ENCODE measurements at regions not wholly inside any gene's neighbourhood (a gene's known extent, or its start where the extent isn't known, plus 50 kb on each side); places are given as distances from the start of the nearest gene placed in this dataset.

DNA sequence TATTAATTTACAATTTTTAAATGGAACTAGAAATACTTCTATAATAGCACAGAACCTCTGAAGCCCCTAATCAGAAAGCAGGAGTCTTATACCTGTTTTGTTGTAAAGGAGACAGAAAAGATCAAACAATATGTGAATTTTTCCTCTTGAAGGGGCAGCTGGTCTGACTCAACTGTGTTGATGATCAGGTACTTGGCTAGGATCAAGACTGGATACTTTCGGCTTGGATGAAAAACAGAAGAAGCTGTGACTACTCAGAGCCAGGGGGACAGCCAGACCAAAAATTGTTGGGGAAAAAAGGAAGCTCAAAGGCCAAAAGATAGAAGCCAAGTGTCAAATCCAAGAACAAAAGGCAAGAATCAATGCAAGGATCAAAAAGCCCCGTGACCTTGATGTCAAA is 195.6 kb downstream of the KCTD12 start:
- ChIA-PET CTCF (no interaction called here), POLR2A (ENCODE audit: low non-redundant PET) (interaction anchor here (0.7 kb wide), 1 partner anchor 1323 kb away, joined by 3 read pairs; no protein-coding TSS in a partner anchor)
- H3K9me3 ChIP-seq (ENCODE audit: low read depth, low read length, poor library complexity, severe bottlenecking), result no peaks in the 10 kb centered on the region
- BruUV-seq (replicated peaks), result no TSS peak
- no peaks in the 10 kb centered on the region for H3K4me1 ChIP-seq (ENCODE audit: insufficient read depth, low read length, poor library complexity, severe bottlenecking)
- H3K27me3 ChIP-seq (replicated peaks; ENCODE audit: insufficient read depth, low read depth, low read length, poor library complexity), result no peaks in the 10 kb centered on the region
- no peaks in the 10 kb centered on the region for H3K36me3 ChIP-seq (ENCODE audit: insufficient read depth, low read length, poor library complexity, severe bottlenecking)
- no peak for TF ChIP-seq EZH2 (IDR thresholded peaks at IDR 0.05; ENCODE audit: borderline replicate concordance, low read depth, low read length, poor library complexity, severe bottlenecking)
- TF ChIP-seq, protein P1, sequence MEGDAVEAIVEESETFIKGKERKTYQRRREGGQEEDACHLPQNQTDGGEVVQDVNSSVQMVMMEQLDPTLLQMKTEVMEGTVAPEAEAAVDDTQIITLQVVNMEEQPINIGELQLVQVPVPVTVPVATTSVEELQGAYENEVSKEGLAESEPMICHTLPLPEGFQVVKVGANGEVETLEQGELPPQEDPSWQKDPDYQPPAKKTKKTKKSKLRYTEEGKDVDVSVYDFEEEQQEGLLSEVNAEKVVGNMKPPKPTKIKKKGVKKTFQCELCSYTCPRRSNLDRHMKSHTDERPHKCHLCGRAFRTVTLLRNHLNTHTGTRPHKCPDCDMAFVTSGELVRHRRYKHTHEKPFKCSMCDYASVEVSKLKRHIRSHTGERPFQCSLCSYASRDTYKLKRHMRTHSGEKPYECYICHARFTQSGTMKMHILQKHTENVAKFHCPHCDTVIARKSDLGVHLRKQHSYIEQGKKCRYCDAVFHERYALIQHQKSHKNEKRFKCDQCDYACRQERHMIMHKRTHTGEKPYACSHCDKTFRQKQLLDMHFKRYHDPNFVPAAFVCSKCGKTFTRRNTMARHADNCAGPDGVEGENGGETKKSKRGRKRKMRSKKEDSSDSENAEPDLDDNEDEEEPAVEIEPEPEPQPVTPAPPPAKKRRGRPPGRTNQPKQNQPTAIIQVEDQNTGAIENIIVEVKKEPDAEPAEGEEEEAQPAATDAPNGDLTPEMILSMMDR (conservative IDR thresholded peaks at IDR 0.05; ENCODE audit: low read depth, low read length), result no peak
- no peak overlapping the region for H3K27ac ChIP-seq (ENCODE audit: low read depth, low read length, poor library complexity, severe bottlenecking)
- H3K4me3 ChIP-seq (ENCODE audit: low read depth, low read length, poor library complexity, severe bottlenecking), result no peak overlapping the region
- no peak for DNase-seq (ENCODE audit: low spot score)
- intact Hi-C loops (cut with micrococcal nuclease; ENCODE audit: unreplicated experiment), result no loop called here

DNA sequence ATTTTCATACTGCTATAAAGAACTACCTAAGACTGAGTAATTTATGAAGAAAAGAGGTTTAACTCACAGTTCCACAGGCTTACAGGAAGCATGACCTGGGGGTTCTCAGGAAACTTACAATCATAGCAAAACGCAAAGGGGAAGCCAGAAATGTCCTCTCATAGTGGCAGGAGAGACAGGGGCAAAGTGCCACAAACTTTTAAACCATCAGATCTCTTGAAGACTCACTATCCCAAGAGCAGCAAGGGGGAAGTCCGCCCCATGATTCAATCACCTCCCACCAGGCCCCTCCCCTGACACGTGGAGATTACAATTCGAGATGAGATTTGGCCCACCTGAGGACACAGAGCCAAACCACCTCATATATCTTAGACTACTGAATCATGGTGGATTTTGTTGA is 198.7 kb downstream of the KCTD12 start:
- H3K4me1 ChIP-seq (ENCODE audit: insufficient read depth, low read length, poor library complexity, severe bottlenecking), result no peaks in the 10 kb centered on the region
- DNase-seq (ENCODE audit: low spot score), result no peak
- BruUV-seq (replicated peaks), result no TSS peak
- H3K9me3 ChIP-seq (ENCODE audit: low read depth, low read length, poor library complexity, severe bottlenecking), result no peaks in the 10 kb centered on the region
- no peak overlapping the region for H3K27ac ChIP-seq (ENCODE audit: low read depth, low read length, poor library complexity, severe bottlenecking)
- intact Hi-C loops (cut with micrococcal nuclease; ENCODE audit: unreplicated experiment), result no loop called here
- no peak overlapping the region for H3K4me3 ChIP-seq (ENCODE audit: low read depth, low read length, poor library complexity, severe bottlenecking)
- TF ChIP-seq, protein P1 (conservative IDR thresholded peaks at IDR 0.05; ENCODE audit: low read depth, low read length), result no peak
- no peak for TF ChIP-seq EZH2 (IDR thresholded peaks at IDR 0.05; ENCODE audit: borderline replicate concordance, low read depth, low read length, poor library complexity, severe bottlenecking)
- CTCF ChIA-PET, result no interaction called here
- H3K27me3 ChIP-seq (replicated peaks; ENCODE audit: insufficient read depth, low read depth, low read length, poor library complexity), result no peaks in the 10 kb centered on the region
- POLR2A ChIA-PET (ENCODE audit: low non-redundant PET), result no interaction called here
- H3K36me3 ChIP-seq (ENCODE audit: insufficient read depth, low read length, poor library complexity, severe bottlenecking), result no peaks in the 10 kb centered on the region

DNA sequence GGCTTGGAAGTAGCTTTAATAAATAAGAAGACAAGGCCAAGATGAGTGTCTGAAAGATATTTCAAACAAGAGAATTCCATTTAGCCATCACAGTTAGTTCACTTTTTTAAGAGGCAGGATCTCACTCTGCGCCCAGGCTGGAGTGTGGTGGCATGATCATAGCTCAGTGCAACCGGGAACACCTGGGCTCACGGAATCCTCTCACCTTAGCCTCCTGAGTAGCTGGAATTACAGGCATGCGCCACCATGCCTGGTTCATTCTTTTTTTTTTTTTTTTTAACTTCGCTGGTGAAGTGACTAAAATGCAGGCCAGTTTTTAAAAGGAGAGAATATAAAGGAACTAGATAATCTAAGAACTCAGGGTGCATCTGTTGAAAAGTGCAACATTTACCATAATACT is 200.3 kb downstream of the KCTD12 start:
- CTCF ChIA-PET, result no interaction called here

More for the DNA sequence above, 200.3 kb downstream of the KCTD12 start:
- no TSS peak for BruUV-seq (replicated peaks)
- no peak for DNase-seq (ENCODE audit: low spot score)
- POLR2A ChIA-PET (ENCODE audit: low non-redundant PET), result no interaction called here
- no peak overlapping the region for H3K27ac ChIP-seq (ENCODE audit: low read depth, low read length, poor library complexity, severe bottlenecking)
- no peaks in the 10 kb centered on the region for H3K27me3 ChIP-seq (replicated peaks; ENCODE audit: insufficient read depth, low read depth, low read length, poor library complexity)
- no peaks in the 10 kb centered on the region for H3K4me1 ChIP-seq (ENCODE audit: insufficient read depth, low read length, poor library complexity, severe bottlenecking)
- H3K36me3 ChIP-seq (ENCODE audit: insufficient read depth, low read length, poor library complexity, severe bottlenecking), result no peaks in the 10 kb centered on the region
- TF ChIP-seq, protein P1 (conservative IDR thresholded peaks at IDR 0.05; ENCODE audit: low read depth, low read length), result no peak
- TF ChIP-seq EZH2 (IDR thresholded peaks at IDR 0.05; ENCODE audit: borderline replicate concordance, low read depth, low read length, poor library complexity, severe bottlenecking), result no peak
- intact Hi-C loops (cut with micrococcal nuclease; ENCODE audit: unreplicated experiment), result no loop called here
- no peak overlapping the region for H3K4me3 ChIP-seq (ENCODE audit: low read depth, low read length, poor library complexity, severe bottlenecking)
- no peaks in the 10 kb centered on the region for H3K9me3 ChIP-seq (ENCODE audit: low read depth, low read length, poor library complexity, severe bottlenecking)

Data from A673 (cell line).